Keratinocyte (primary cell): ENCODE measurements at regions not wholly inside any gene's neighbourhood (a gene's known extent, or its start where the extent isn't known, plus 50 kb on each side); places are given as distances from the start of the nearest gene placed in this dataset.

Source experiments
- DNase-seq: peaks from one replicate; pipeline ENCODE4 v3.0.0-alpha.2; 2011; ENCODE audit warnings: low read depth, missing footprints, low spot score
- FAIRE-seq: peaks from 2 replicates; lab custom pipeline; 2011; peaks lifted over from hg19 to GRCh38; lab: Jason Lieb, UNC
- H2AFZ ChIP-seq: 2 replicates; pipeline ENCODE4 v1.6.0; 2012; ENCODE audit warnings: low read length, control low read depth, inconsistent platforms; ENCODE audit not compliant: control insufficient read depth
- H3K27ac ChIP-seq: 2 replicates; pipeline ENCODE4 v1.5.1; 2011; ENCODE audit warnings: low read length; ENCODE audit not compliant: control insufficient read depth, insufficient read depth
- H3K27me3 ChIP-seq: 3 replicates; pipeline ENCODE4 v1.6.0; 2011; ENCODE audit warnings: low read length; ENCODE audit not compliant: control insufficient read depth, insufficient read depth; ENCODE audit errors: extremely low read depth
- H3K36me3 ChIP-seq, 2 experiments: 2 replicates in 1 of 2; 3 replicates in 1 of 2; pipeline ENCODE4 v1.5.1; 2011; ENCODE audit warnings: low read length in 2 of 2, mild to moderate bottlenecking in 1 of 2; ENCODE audit not compliant: control insufficient read depth in 2 of 2, insufficient read depth in 2 of 2; ENCODE audit errors: extremely low read depth in 1 of 2
- H3K4me1 ChIP-seq: 3 replicates; pipeline ENCODE4 v1.5.1; 2011; ENCODE audit warnings: low read length; ENCODE audit not compliant: control insufficient read depth, insufficient read depth; ENCODE audit errors: extremely low read depth
- H3K4me2 ChIP-seq: 3 replicates; pipeline ENCODE4 v1.6.0; 2011; ENCODE audit warnings: low read depth, low read length; ENCODE audit not compliant: control insufficient read depth, insufficient read depth; ENCODE audit errors: extremely low read depth
- H3K4me3 ChIP-seq, 3 experiments: fragments of 200-600 bp in 1 of 3; sonication (generic) in 1 of 3; 2 replicates in 2 of 3; 3 replicates in 1 of 3; pipeline ENCODE4 v1.5.1; 2011 to 2016; ENCODE audit warnings: low read length in 3 of 3, mild to moderate bottlenecking in 3 of 3, control low read depth in 2 of 3, inconsistent platforms in 1 of 3, low read depth in 1 of 3, mixed read lengths in 1 of 3, mixed run types in 1 of 3, moderate library complexity in 1 of 3; ENCODE audit not compliant: control insufficient read depth in 2 of 3, insufficient read depth in 2 of 3; ENCODE audit errors: extremely low read depth in 1 of 3
- H3K79me2 ChIP-seq: 2 replicates; pipeline ENCODE4 v1.6.0; 2012; ENCODE audit warnings: low read length; ENCODE audit not compliant: control insufficient read depth, insufficient read depth
- H3K9ac ChIP-seq: 3 replicates; pipeline ENCODE4 v1.6.0; 2011; ENCODE audit warnings: low read length; ENCODE audit not compliant: control insufficient read depth, insufficient read depth; ENCODE audit errors: extremely low read depth
- H3K9me1 ChIP-seq: 3 replicates; pipeline ENCODE4 v1.6.0; 2011; ENCODE audit warnings: low read length; ENCODE audit not compliant: control insufficient read depth, insufficient read depth; ENCODE audit errors: extremely low read depth
- H3K9me3 ChIP-seq: 2 replicates; pipeline ENCODE4 v1.5.1; 2012; ENCODE audit warnings: low read depth, low read length; ENCODE audit not compliant: control insufficient read depth
- H4K20me1 ChIP-seq: 3 replicates; pipeline ENCODE4 v1.6.0; 2011; ENCODE audit warnings: low read length; ENCODE audit not compliant: control insufficient read depth, insufficient read depth; ENCODE audit errors: extremely low read depth
- EZH2 ChIP-seq: IDR thresholded peaks from one replicate; pipeline ENCODE4 v1.6.1; 2012; ENCODE audit warnings: inconsistent platforms, mild to moderate bottlenecking, low read length, moderate library complexity
- dilution Hi-C: fragments of 300-500 bp; cut with MboI; formaldehyde crosslinking; loops from one replicate; pipeline ENCODE4 v1.7.0; 2020; ENCODE audit warnings: low sequenced_read_pairs; ENCODE audit not compliant: extremely low pct_ligation_motif_present
- TF ChIP-seq, protein P1 (sequence below), 3 experiments: IDR thresholded peaks in 1 of 3; conservative IDR thresholded peaks in 1 of 3; optimal IDR thresholded peaks in 1 of 3; 2 replicates in 2 of 3; 3 replicates in 1 of 3; pipeline versions ENCODE3 to v1.5.1; 2011; ENCODE audit warnings: low read length in 3 of 3, mild to moderate bottlenecking in 3 of 3, moderate library complexity in 2 of 3, control low read depth in 1 of 3, inconsistent platforms in 1 of 3; ENCODE audit not compliant: insufficient read depth in 2 of 3; ENCODE audit errors: extremely low read depth in 1 of 3

DNA sequence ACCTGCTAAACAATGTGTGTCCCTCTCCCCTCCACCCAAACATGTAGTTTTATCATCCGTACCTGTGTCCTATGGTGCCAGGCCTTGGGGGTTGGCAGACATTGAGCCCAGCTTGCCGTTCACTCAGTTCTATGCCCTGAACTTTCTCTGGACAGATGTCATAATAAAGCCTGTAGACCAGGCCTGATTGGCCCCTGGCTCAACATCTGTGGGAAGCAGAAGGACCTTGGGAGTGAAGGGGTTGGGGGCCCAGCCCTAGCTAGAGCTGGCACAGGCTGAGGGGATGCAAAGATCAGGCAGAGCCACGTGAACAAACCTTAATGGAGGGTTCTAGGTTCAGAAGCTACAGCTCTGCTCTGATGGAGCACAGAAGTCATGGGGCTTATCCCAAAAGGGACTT is 600.6 kb downstream of the BUD13 start:
- H3K4me2 ChIP-seq = no peak overlapping the region
- H3K36me3 ChIP-seq = no peaks in the 10 kb centered on the region
- no peaks in the 10 kb centered on the region for H3K79me2 ChIP-seq
- H3K27me3 ChIP-seq = no peaks in the 10 kb centered on the region
- no peaks in the 10 kb centered on the region for H4K20me1 ChIP-seq
- dilution Hi-C loops = no loop called here
- FAIRE-seq = no peak
- H3K4me3 ChIP-seq = no peak overlapping the region
- no peak for DNase-seq
- no peak overlapping the region for H3K9ac ChIP-seq
- H3K9me3 ChIP-seq = no peaks in the 10 kb centered on the region
- H2AFZ ChIP-seq = no peak overlapping the region
- H3K9me1 ChIP-seq = no peaks in the 10 kb centered on the region
- TF ChIP-seq EZH2 = no peak
- TF ChIP-seq, protein P1, sequence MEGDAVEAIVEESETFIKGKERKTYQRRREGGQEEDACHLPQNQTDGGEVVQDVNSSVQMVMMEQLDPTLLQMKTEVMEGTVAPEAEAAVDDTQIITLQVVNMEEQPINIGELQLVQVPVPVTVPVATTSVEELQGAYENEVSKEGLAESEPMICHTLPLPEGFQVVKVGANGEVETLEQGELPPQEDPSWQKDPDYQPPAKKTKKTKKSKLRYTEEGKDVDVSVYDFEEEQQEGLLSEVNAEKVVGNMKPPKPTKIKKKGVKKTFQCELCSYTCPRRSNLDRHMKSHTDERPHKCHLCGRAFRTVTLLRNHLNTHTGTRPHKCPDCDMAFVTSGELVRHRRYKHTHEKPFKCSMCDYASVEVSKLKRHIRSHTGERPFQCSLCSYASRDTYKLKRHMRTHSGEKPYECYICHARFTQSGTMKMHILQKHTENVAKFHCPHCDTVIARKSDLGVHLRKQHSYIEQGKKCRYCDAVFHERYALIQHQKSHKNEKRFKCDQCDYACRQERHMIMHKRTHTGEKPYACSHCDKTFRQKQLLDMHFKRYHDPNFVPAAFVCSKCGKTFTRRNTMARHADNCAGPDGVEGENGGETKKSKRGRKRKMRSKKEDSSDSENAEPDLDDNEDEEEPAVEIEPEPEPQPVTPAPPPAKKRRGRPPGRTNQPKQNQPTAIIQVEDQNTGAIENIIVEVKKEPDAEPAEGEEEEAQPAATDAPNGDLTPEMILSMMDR (optimal IDR thresholded peaks at IDR 0.05 in 1 of 3, IDR thresholded peaks at IDR 0.05 in 1 of 3, conservative IDR thresholded peaks at IDR 0.05 in 1 of 3; ENCODE audit: extremely low read depth in 1 of 3, insufficient read depth in 2 of 3, low read length in 3 of 3) = no peak
- no peaks in the 10 kb centered on the region for H3K4me1 ChIP-seq
- H3K27ac ChIP-seq = no peak overlapping the region

DNA sequence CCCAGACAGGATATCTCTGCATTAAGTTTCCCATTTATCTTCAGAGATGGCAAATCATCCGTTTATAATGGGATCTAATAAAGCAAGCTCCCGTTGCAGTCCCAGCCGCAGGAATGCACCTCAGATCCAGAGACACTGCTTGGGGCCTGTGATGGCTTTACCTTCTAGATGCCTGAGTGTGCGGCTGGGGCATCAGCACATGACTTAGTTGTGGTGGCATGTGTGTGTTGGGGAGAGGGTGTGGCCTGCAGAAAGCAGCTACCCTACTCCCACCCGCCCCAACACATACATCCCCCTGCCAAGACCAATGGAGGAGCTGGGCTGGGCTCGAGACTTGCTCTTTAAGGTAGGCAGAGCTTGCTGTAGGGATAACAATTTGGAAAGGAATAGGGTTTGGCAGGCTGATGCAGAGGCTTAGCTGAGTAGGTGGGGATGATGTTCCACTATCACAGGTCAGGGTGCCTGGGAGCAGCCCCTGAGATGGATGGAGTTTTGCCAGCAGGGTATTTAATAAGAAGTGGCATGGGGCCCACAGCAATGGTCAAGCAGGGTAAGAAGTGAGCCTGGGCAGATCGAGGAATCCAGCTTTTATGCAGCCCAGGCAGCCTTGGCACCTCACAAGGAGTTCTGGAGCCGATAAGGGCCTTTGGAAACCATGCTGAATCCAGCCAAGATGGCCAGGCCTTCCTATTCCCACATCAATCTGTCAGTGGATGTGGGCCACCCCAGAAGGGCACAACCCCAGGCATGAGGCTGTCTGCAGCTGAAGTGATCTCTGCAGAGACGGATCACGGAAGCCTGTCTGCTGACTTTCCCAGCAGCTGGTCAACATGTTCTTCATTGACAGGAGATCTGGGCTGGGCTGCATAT is 601.3 kb downstream of the BUD13 start:
- Histone ChIP-seq H3K4me1 (no peaks in the 10 kb centered on the region), H3K9me1 (no peaks in the 10 kb centered on the region), H3K27me3 (no peaks in the 10 kb centered on the region), H3K36me3 (no peaks in the 10 kb centered on the region), H4K20me1 (no peaks in the 10 kb centered on the region), H2AFZ (no peak overlapping the region), H3K79me2 (no peaks in the 10 kb centered on the region), H3K9me3 (no peaks in the 10 kb centered on the region), H3K4me3 (no peak overlapping the region), H3K9ac (no peak overlapping the region), H3K27ac (no peak overlapping the region), H3K4me2 (no peak overlapping the region)
- FAIRE-seq (no peak), DNase-seq (no peak)
- dilution Hi-C loops = no loop called here
- TF ChIP-seq, protein P1 (optimal IDR thresholded peaks at IDR 0.05 in 1 of 3, IDR thresholded peaks at IDR 0.05 in 1 of 3, conservative IDR thresholded peaks at IDR 0.05 in 1 of 3; ENCODE audit: extremely low read depth in 1 of 3, insufficient read depth in 2 of 3, low read length in 3 of 3) = no peak
- TF ChIP-seq EZH2 = no peak
